Mucosa of gallbladder (tissue), 1 donor: ENCODE measurements at regions not wholly inside any gene's neighbourhood (a gene's known extent, or its start where the extent isn't known, plus 50 kb on each side); places are given as distances from the start of the nearest gene placed in this dataset.
A peak's percentile ranks its signal among the peaks of the same experiment; 100 is the strongest.

Source experiments
- DNase-seq: peaks from one replicate; pipeline ENCODE4 v3.0.0-alpha.2; 2020; ENCODE audit warnings: low spot score
- donor health status: DM: no; HTN: no; CAD: no.

- no peak for DNase-seq
Measured at GRCh38 chr6:95357380-95358020, 219.8 kb upstream of the MANEA start.

GRCh38 chr6:95364016-95364604, 213.2 kb upstream of the MANEA start:
- no peak for DNase-seq

GRCh38 chr6:95365454-95365853, 211.9 kb upstream of the MANEA start:
- DNase-seq, result no peak

- no peak for DNase-seq
Measured at GRCh38 chr6:95366414-95366813, 210.9 kb upstream of the MANEA start.

GRCh38 chr6:95383878-95384277, 193.5 kb upstream of the MANEA start:
- DNase-seq, result no peak

- DNase-seq, result no peak
Measured at GRCh38 chr6:95384988-95385387, 192.3 kb upstream of the MANEA start.

- DNase-seq, result no peak
Measured at GRCh38 chr6:95387845-95388244, 189.5 kb upstream of the MANEA start.

- DNase-seq, result no peak
Measured at GRCh38 chr6:95404777-95405176, 172.6 kb upstream of the MANEA start.

- no peak for DNase-seq
Measured at GRCh38 chr6:95408111-95408510, 169.2 kb upstream of the MANEA start.

GRCh38 chr6:95410168-95410567, 167.2 kb upstream of the MANEA start:
- DNase-seq, result no peak

GRCh38 chr6:95413789-95414188, 163.5 kb upstream of the MANEA start:
- DNase-seq, result no peak

GRCh38 chr6:95417856-95418255, 159.5 kb upstream of the MANEA start:
- no peak for DNase-seq

- no peak for DNase-seq
Measured at GRCh38 chr6:95420792-95421191, 156.5 kb upstream of the MANEA start.

- no peak for DNase-seq
Measured at GRCh38 chr6:95423331-95423730, 154.0 kb upstream of the MANEA start.

GRCh38 chr6:95431637-95432228, 145.6 kb upstream of the MANEA start:
- peak; percentile 15 for DNase-seq

- DNase-seq, result no peak
Measured at GRCh38 chr6:95439741-95440140, 137.6 kb upstream of the MANEA start.

GRCh38 chr6:95448208-95448607, 129.1 kb upstream of the MANEA start:
- no peak for DNase-seq

- no peak for DNase-seq
Measured at GRCh38 chr6:95469511-95469910, 107.8 kb upstream of the MANEA start.

GRCh38 chr6:95478941-95479340, 98.4 kb upstream of the MANEA start:
- DNase-seq, result no peak

GRCh38 chr6:95487817-95488216, 89.5 kb upstream of the MANEA start:
- no peak for DNase-seq

GRCh38 chr6:95489185-95489863, 88.0 kb upstream of the MANEA start:
- no peak for DNase-seq

GRCh38 chr6:95496769-95497426, 80.4 kb upstream of the MANEA start:
- DNase-seq, result no peak
